ENCODE measurements at regions not wholly inside any gene's neighbourhood (a gene's known extent, or its start where the extent isn't known, plus 50 kb on each side); places are given as distances from the start of the nearest gene placed in this dataset.

- no peaks in the 10 kb centered on the region for H3F3A ChIP-seq (ENCODE audit: control insufficient read depth, insufficient read depth)
- H3K27me3 ChIP-seq (ENCODE audit: control insufficient read depth, low read length) = no peaks in the 10 kb centered on the region
- no peak overlapping the region for H3K4me2 ChIP-seq (ENCODE audit: low read length)
- no peaks in the 10 kb centered on the region for H3K9me3 ChIP-seq (ENCODE audit: control insufficient read depth, insufficient read depth, low read length)
- H3K9me2 ChIP-seq (replicated peaks; ENCODE audit: control insufficient read depth, low read length) = no peaks in the 10 kb centered on the region
- no peaks in the 10 kb centered on the region for H3K36me3 ChIP-seq (ENCODE audit: control insufficient read depth, low read length)
- no peaks in the 10 kb centered on the region for H3K79me2 ChIP-seq (ENCODE audit: control insufficient read depth, low read length)
- H3K4me3 ChIP-seq (ENCODE audit: low read length) = no peak overlapping the region
- TF ChIP-seq CTCF (IDR thresholded peaks at IDR 0.05; ENCODE audit: low read depth, low read length, poor library complexity, severe bottlenecking) (no peak), EZH2phosphoT487 (IDR thresholded peaks at IDR 0.05; ENCODE audit: borderline replicate concordance, low read length) (no peak)
- H3K27ac ChIP-seq (ENCODE audit: low read depth, low read length) = no peak overlapping the region
- no peaks in the 10 kb centered on the region for H3K4me1 ChIP-seq (ENCODE audit: control insufficient read depth, low read length)
- H4K20me1 ChIP-seq (ENCODE audit: control insufficient read depth, insufficient read depth, low read depth, low read length) = no peaks in the 10 kb centered on the region
These were observed 1574.2 kb upstream of the PIK3C3 start for GRCh38 chr18:40380686-40381439.

GRCh38 chr18:40375837-40376236, 1579.2 kb upstream of the PIK3C3 start:
- H3K36me3 ChIP-seq (ENCODE audit: control insufficient read depth, low read length) = no peaks in the 10 kb centered on the region
- H3K27ac ChIP-seq (ENCODE audit: low read depth, low read length) = no peak overlapping the region
- H3K27me3 ChIP-seq (ENCODE audit: control insufficient read depth, low read length) = no peaks in the 10 kb centered on the region
- TF ChIP-seq CTCF (IDR thresholded peaks at IDR 0.05; ENCODE audit: low read depth, low read length, poor library complexity, severe bottlenecking) (no peak), EZH2phosphoT487 (IDR thresholded peaks at IDR 0.05; ENCODE audit: borderline replicate concordance, low read length) (no peak)
- H3K9me2 ChIP-seq (replicated peaks; ENCODE audit: control insufficient read depth, low read length) = no peaks in the 10 kb centered on the region
- no peak overlapping the region for H3K4me3 ChIP-seq (ENCODE audit: low read length)
- H3K4me2 ChIP-seq (ENCODE audit: low read length) = no peak overlapping the region
- H3K9me3 ChIP-seq (ENCODE audit: control insufficient read depth, insufficient read depth, low read length) = no peaks in the 10 kb centered on the region
- H4K20me1 ChIP-seq (ENCODE audit: control insufficient read depth, insufficient read depth, low read depth, low read length) = no peaks in the 10 kb centered on the region
- no peaks in the 10 kb centered on the region for H3K79me2 ChIP-seq (ENCODE audit: control insufficient read depth, low read length)
- no peaks in the 10 kb centered on the region for H3F3A ChIP-seq (ENCODE audit: control insufficient read depth, insufficient read depth)
- H3K4me1 ChIP-seq (ENCODE audit: control insufficient read depth, low read length) = no peaks in the 10 kb centered on the region

- 0 out of 2 replicates have a peak, but pooled peaks cover 6% of the 10 kb centered on the region for H3K9me3 ChIP-seq (ENCODE audit: control insufficient read depth, insufficient read depth, low read length)
- no peak overlapping the region for H3K4me3 ChIP-seq (ENCODE audit: low read length)
- no peak overlapping the region for H3K27ac ChIP-seq (ENCODE audit: low read depth, low read length)
- TF ChIP-seq CTCF (IDR thresholded peaks at IDR 0.05; ENCODE audit: low read depth, low read length, poor library complexity, severe bottlenecking) (no peak), EZH2phosphoT487 (IDR thresholded peaks at IDR 0.05; ENCODE audit: borderline replicate concordance, low read length) (no peak)
- H4K20me1 ChIP-seq (ENCODE audit: control insufficient read depth, insufficient read depth, low read depth, low read length) = no peaks in the 10 kb centered on the region
- H3K9me2 ChIP-seq (replicated peaks; ENCODE audit: control insufficient read depth, low read length) = no peaks in the 10 kb centered on the region
- H3K36me3 ChIP-seq (ENCODE audit: control insufficient read depth, low read length) = no peaks in the 10 kb centered on the region
- H3K4me2 ChIP-seq (ENCODE audit: low read length) = no peak overlapping the region
- H3K4me1 ChIP-seq (ENCODE audit: control insufficient read depth, low read length) = no peaks in the 10 kb centered on the region
- no peaks in the 10 kb centered on the region for H3F3A ChIP-seq (ENCODE audit: control insufficient read depth, insufficient read depth)
- H3K27me3 ChIP-seq (ENCODE audit: control insufficient read depth, low read length) = no peaks in the 10 kb centered on the region
- no peaks in the 10 kb centered on the region for H3K79me2 ChIP-seq (ENCODE audit: control insufficient read depth, low read length)
These were observed 1583.4 kb upstream of the PIK3C3 start for GRCh38 chr18:40371673-40372072.

Measured in DOHH2 (cell line).